ENCODE measurements at regions not wholly inside any gene's neighbourhood (a gene's known extent, or its start where the extent isn't known, plus 50 kb on each side); places are given as distances from the start of the nearest gene placed in this dataset.
A peak's percentile ranks its signal among the peaks of the same experiment; 100 is the strongest.
"Not testable (repeated sequence)": the region's sequence is repeated elsewhere in the genome, so short reads cannot be mapped to it uniquely, and the experiment has no call there.

DNA sequence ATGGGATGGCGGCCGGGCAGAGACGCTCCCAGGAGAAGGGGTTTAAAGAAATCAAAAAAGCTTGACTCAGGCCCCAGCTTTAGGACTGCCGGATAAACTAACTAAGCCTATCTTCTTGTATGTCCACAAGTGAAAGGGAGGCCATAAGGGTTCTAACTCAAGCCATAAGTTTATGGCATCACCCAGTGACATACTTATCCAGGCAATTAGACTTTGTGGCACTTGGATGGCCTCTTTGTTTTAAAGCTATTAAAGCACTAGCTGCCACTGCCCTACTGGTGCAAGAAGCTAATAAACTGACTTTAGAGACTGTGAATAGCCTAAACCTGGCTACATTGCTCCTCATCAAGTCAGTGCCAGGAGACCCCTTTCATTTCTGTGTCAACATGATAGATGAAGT is 102.0 kb downstream of the ZNF429 start:
- no peak for DNase-seq (ENCODE audit: low spot score)
- WGBS: 64% methylated on average over 4 of the region's 4 CpGs
- no peaks in the 10 kb centered on the region for H3K9me3 ChIP-seq
- no peaks in the 10 kb centered on the region for H3K4me1 ChIP-seq (replicated peaks)
- no peak overlapping the region for H3K27ac ChIP-seq
- no peaks in the 10 kb centered on the region for H3K27me3 ChIP-seq (replicated peaks; ENCODE audit: insufficient read depth)
- H3K4me3 ChIP-seq: no peak overlapping the region
- intact Hi-C loops (cut with DNase I): loop anchor here (10.0 kb wide), 1 partner anchor 103 kb away; the partner anchor contains the start of gene ZNF429
- H3K36me3 ChIP-seq: no peaks in the 10 kb centered on the region
- TF ChIP-seq, protein P1, sequence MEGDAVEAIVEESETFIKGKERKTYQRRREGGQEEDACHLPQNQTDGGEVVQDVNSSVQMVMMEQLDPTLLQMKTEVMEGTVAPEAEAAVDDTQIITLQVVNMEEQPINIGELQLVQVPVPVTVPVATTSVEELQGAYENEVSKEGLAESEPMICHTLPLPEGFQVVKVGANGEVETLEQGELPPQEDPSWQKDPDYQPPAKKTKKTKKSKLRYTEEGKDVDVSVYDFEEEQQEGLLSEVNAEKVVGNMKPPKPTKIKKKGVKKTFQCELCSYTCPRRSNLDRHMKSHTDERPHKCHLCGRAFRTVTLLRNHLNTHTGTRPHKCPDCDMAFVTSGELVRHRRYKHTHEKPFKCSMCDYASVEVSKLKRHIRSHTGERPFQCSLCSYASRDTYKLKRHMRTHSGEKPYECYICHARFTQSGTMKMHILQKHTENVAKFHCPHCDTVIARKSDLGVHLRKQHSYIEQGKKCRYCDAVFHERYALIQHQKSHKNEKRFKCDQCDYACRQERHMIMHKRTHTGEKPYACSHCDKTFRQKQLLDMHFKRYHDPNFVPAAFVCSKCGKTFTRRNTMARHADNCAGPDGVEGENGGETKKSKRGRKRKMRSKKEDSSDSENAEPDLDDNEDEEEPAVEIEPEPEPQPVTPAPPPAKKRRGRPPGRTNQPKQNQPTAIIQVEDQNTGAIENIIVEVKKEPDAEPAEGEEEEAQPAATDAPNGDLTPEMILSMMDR (IDR thresholded peaks at IDR 0.05): no peak
- TF ChIP-seq POLR2AphosphoS5 (IDR thresholded peaks at IDR 0.05) (no peak), POLR2A (IDR thresholded peaks at IDR 0.05) (no peak)

DNA sequence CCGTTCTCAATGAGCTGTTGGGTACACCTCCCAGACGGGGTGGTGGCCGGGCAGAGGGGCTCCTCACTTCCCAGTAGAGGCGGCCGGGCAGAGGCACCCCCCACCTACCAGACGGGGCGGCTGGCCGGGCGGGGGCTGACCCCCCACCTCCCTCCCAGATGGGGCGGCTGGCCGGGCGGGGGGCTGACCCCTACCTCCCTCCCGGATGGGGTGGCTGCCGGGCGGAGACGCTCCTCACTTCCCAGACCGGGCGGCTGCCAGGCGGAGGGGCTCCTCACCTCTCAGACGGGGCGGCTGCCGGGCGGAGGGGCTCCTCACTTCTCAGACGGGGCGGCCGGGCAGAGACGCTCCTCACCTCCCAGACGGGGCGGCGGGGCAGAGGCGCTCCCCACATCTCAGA is 101.6 kb downstream of the ZNF429 start:
- H3K4me3 ChIP-seq; DNase-seq (ENCODE audit: low spot score); H3K36me3 ChIP-seq; H3K4me1 ChIP-seq (replicated peaks); H3K27me3 ChIP-seq (replicated peaks; ENCODE audit: insufficient read depth); H3K9me3 ChIP-seq; H3K27ac ChIP-seq: not testable (repeated sequence)
- 83% methylated on average over 30 of the region's 31 CpGs for WGBS
- intact Hi-C loops (cut with DNase I): loop anchor here (10.0 kb wide), 1 partner anchor 102 kb away; the partner anchor contains the start of gene ZNF429

DNA sequence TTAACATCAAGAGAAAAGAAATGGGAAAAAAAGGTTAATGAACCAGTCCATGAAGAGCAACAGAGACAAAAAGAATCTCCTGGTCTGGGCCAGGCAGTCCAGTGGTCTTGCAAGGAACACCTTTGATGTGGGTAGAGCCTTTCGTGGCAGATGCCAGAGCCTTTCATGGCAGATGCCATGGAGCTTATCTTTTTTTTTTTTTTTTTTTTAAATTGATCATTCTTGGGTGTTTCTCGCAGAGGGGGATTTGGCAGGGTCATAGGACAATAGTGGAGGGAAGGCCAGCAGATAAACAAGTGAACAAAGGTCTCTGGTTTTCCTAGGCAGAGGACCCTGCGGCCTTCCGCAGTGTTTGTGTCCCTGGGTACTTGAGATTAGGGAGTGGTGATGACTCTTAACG is 100.9 kb downstream of the ZNF429 start:
- H3K36me3 ChIP-seq; H3K4me1 ChIP-seq (replicated peaks); H3K27ac ChIP-seq; DNase-seq (ENCODE audit: low spot score); H3K4me3 ChIP-seq; H3K27me3 ChIP-seq (replicated peaks; ENCODE audit: insufficient read depth); H3K9me3 ChIP-seq: not testable (repeated sequence)
- WGBS: 88% methylated on average over 5 of the region's 5 CpGs
- intact Hi-C loops (cut with DNase I): loop anchor here (10.0 kb wide), 1 partner anchor 102 kb away; the partner anchor contains the start of gene ZNF429

DNA sequence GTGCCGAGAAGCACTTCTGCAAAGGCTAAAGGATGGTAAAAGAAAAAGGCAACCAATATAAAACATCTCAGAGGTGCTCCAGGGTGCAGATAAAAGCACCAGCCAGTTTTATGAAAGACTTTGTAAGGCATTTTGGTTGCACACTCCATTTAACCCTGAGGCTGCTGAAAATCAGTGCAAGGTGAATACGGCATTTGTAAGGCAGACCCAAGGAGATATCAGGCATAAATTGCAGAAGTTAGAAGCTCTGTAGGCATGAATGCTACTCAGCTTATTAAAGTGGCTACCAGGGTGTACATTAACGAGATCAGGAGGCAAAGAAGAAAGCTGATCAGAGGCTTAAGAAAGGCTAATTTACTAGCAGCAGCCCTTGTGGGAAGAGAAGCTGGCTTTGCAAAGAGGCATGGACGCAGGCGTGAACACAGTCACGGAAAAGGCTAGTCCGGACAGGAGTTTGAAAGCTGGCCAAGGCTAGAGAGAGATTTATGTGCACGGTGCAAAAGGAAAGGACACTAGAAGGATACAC is 99.6 kb downstream of the ZNF429 start:
- Histone ChIP-seq H3K9me3 (no peaks in the 10 kb centered on the region), H3K36me3 (no peaks in the 10 kb centered on the region), H3K27me3 (replicated peaks; ENCODE audit: insufficient read depth) (no peaks in the 10 kb centered on the region), H3K4me3 (peak overlapping the region; percentile 18 to 31), H3K27ac (peak overlapping the region; percentile 64 to 70), H3K4me1 (replicated peaks) (no peaks in the 10 kb centered on the region)
- peak; percentile 66 for DNase-seq (ENCODE audit: low spot score)
- intact Hi-C loops (cut with DNase I): loop anchor here (10.0 kb wide), 1 partner anchor 100 kb away; the partner anchor contains the start of gene ZNF429
- TF ChIP-seq POLR2A (IDR thresholded peaks at IDR 0.05) (no peak), POLR2AphosphoS5 (IDR thresholded peaks at IDR 0.05) (peak; percentile 29)
- 9% methylated on average over 8 of the region's 8 CpGs for WGBS
